ENCODE measurements at regions not wholly inside any gene's neighbourhood (a gene's known extent, or its start where the extent isn't known, plus 50 kb on each side); places are given as distances from the start of the nearest gene placed in this dataset.

DNA sequence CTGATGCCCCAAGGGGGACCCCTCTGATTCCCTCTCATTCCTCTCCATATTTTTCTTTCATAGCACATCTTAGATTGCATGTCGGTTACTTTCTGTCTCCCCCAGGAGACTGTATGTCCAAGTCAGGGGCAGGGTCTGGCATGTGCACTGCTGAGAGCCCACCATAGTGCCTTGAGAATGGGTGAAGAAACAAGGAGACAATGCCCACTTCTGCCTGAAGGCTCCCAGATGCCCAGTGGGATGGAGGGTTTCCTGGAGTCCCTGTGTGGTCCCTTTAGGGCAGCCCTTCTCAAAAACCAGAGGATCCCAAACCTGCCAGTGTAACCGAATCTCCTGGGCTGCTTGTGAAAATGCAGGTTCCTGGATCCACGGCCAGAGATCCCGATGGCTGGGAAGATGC lies 126.5 kb upstream of the LARP1 start:
- Histone ChIP-seq H3K79me2 (replicated peaks; ENCODE audit: insufficient read depth, low read length) (no peaks in the 10 kb centered on the region), H3K4me2 (ENCODE audit: low read length) (no peak overlapping the region), H3F3A (ENCODE audit: insufficient read depth, low read length, poor library complexity, severe bottlenecking) (no peaks in the 10 kb centered on the region), H2AFZ (ENCODE audit: low read depth, low read length) (no peak overlapping the region), H3K9ac (ENCODE audit: low read length) (no peak overlapping the region), H3K4me3 (ENCODE audit: low read length) (no peak overlapping the region), H3K36me3 (ENCODE audit: insufficient read depth, low read length) (no peaks in the 10 kb centered on the region), H3K9me3 (ENCODE audit: low read length) (no peaks in the 10 kb centered on the region), H3K27ac (ENCODE audit: low read length) (no peak overlapping the region), H4K20me1 (ENCODE audit: insufficient read depth) (no peaks in the 10 kb centered on the region), H3K27me3 (ENCODE audit: insufficient read depth, low read depth, low read length) (no peaks in the 10 kb centered on the region), H3K9me2 (ENCODE audit: insufficient read depth, low read length) (no peaks in the 10 kb centered on the region)
- TF ChIP-seq EP300 (conservative IDR thresholded peaks at IDR 0.05; ENCODE audit: poor library complexity, severe bottlenecking), result no peak
- TF ChIP-seq EZH2 (IDR thresholded peaks at IDR 0.05; ENCODE audit: borderline replicate concordance, insufficient read depth, low read length, poor library complexity, severe bottlenecking), result no peak
- TF ChIP-seq, protein P1, sequence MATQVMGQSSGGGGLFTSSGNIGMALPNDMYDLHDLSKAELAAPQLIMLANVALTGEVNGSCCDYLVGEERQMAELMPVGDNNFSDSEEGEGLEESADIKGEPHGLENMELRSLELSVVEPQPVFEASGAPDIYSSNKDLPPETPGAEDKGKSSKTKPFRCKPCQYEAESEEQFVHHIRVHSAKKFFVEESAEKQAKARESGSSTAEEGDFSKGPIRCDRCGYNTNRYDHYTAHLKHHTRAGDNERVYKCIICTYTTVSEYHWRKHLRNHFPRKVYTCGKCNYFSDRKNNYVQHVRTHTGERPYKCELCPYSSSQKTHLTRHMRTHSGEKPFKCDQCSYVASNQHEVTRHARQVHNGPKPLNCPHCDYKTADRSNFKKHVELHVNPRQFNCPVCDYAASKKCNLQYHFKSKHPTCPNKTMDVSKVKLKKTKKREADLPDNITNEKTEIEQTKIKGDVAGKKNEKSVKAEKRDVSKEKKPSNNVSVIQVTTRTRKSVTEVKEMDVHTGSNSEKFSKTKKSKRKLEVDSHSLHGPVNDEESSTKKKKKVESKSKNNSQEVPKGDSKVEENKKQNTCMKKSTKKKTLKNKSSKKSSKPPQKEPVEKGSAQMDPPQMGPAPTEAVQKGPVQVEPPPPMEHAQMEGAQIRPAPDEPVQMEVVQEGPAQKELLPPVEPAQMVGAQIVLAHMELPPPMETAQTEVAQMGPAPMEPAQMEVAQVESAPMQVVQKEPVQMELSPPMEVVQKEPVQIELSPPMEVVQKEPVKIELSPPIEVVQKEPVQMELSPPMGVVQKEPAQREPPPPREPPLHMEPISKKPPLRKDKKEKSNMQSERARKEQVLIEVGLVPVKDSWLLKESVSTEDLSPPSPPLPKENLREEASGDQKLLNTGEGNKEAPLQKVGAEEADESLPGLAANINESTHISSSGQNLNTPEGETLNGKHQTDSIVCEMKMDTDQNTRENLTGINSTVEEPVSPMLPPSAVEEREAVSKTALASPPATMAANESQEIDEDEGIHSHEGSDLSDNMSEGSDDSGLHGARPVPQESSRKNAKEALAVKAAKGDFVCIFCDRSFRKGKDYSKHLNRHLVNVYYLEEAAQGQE (IDR thresholded peaks at IDR 0.05; ENCODE audit: borderline replicate concordance), result no peak
- no peak for TF ChIP-seq TAF1 (IDR thresholded peaks at IDR 0.05; ENCODE audit: low read depth)

DNA sequence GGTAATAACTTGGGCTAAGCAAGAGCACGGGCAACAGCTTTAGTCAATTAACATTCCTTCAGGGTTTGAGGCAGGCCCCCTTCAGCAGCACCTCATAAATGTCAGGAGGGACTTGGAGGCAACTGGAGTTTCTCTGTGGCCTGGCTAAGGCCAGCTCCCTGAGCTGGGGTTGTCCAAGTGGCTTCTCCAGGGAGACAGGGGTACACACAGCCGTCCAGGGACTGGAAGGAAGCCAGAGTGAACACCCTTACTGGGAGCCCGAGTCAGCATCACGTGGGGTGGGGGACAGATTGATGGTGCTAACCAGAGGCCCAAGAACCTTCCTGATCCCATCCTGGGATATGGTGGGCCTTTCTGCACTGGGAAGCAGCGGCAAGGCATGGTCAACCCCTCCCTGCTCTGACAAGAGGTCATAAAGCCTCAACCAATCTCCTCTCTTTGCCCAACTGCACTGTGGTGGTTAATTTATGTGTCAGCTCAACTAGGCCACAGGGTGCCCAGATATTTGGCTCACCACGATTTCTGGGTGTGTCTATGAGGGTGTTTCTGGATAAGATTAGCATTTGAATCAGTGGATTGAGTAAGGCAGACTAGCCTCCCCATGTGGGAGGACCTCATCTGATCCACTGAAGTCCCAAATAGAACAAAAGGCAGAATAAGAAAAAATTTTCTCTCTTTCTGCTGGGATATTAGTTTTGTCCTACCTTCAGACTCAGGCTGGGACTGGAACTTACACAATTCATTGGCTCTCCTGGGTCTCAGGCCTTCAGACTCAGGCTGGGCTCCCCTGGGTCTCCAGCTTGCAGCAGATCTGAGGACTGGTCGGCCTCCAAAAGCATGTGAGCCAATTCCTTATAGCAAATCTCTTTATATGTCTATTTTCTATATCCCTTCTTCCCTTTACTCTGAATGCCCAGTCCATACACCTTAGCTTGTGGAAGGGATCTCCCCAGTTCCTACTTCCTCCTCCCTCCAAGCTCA lies 127.2 kb upstream of the LARP1 start:
- no peaks in the 10 kb centered on the region for H3K36me3 ChIP-seq (ENCODE audit: insufficient read depth, low read length)
- H3K9me2 ChIP-seq (ENCODE audit: insufficient read depth, low read length), result no peaks in the 10 kb centered on the region
- H3K9ac ChIP-seq (ENCODE audit: low read length), result no peak overlapping the region
- no peaks in the 10 kb centered on the region for H4K20me1 ChIP-seq (ENCODE audit: insufficient read depth)
- TF ChIP-seq EZH2 (IDR thresholded peaks at IDR 0.05; ENCODE audit: borderline replicate concordance, insufficient read depth, low read length, poor library complexity, severe bottlenecking), result no peak
- no peak overlapping the region for H3K4me2 ChIP-seq (ENCODE audit: low read length)
- no peaks in the 10 kb centered on the region for H3K27me3 ChIP-seq (ENCODE audit: insufficient read depth, low read depth, low read length)
- H3F3A ChIP-seq (ENCODE audit: insufficient read depth, low read length, poor library complexity, severe bottlenecking), result no peaks in the 10 kb centered on the region
- H3K79me2 ChIP-seq (replicated peaks; ENCODE audit: insufficient read depth, low read length), result no peaks in the 10 kb centered on the region
- no peak overlapping the region for H3K4me3 ChIP-seq (ENCODE audit: low read length)
- H3K9me3 ChIP-seq (ENCODE audit: low read length), result no peaks in the 10 kb centered on the region
- no peak overlapping the region for H3K27ac ChIP-seq (ENCODE audit: low read length)
- H2AFZ ChIP-seq (ENCODE audit: low read depth, low read length), result no peak overlapping the region

DNA sequence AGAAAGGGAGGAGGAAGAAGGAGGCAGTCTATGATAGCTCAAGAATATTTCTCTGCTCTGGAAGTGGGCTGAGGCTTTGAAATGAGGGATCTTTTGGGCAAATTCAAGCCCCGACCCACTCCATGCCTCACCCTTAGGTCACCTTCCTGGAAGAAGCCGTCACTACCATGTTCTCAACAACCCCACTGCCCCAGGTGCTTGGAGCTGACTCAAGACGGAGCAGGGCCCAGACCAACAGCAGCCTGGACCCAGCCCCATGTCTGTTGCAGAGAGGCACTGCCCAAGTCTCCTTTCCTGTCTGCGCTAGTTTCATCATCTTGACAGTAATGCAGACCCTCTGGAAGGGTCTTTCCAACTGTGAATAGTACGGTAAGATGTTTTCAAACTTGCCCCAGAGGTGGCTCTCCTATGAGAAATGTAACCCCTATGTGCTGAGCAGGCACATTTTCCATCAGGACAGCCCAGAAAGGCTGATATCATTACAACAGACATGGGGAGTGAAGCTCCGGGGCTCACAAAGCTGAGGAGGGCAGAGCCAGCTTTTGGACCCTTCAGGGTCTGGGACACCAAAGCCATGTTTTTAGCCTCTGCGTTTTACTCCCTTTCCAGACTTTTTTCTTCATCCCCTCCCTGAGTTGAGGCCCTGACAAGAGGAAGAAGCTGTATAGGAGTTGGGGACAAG lies 128.2 kb upstream of the LARP1 start:
- no peak overlapping the region for H3K4me2 ChIP-seq (ENCODE audit: low read length)

More for the DNA sequence above, 128.2 kb upstream of the LARP1 start:
- Histone ChIP-seq H2AFZ (ENCODE audit: low read depth, low read length) (no peak overlapping the region), H3K9me3 (ENCODE audit: low read length) (no peaks in the 10 kb centered on the region), H3K27ac (ENCODE audit: low read length) (no peak overlapping the region), H4K20me1 (ENCODE audit: insufficient read depth) (no peaks in the 10 kb centered on the region), H3K27me3 (ENCODE audit: insufficient read depth, low read depth, low read length) (no peaks in the 10 kb centered on the region), H3K36me3 (ENCODE audit: insufficient read depth, low read length) (no peaks in the 10 kb centered on the region), H3F3A (ENCODE audit: insufficient read depth, low read length, poor library complexity, severe bottlenecking) (no peaks in the 10 kb centered on the region), H3K9me2 (ENCODE audit: insufficient read depth, low read length) (no peaks in the 10 kb centered on the region), H3K79me2 (replicated peaks; ENCODE audit: insufficient read depth, low read length) (no peaks in the 10 kb centered on the region), H3K9ac (ENCODE audit: low read length) (no peak overlapping the region), H3K4me3 (ENCODE audit: low read length) (no peak overlapping the region)
- TF ChIP-seq MXI1 (conservative IDR thresholded peaks at IDR 0.05; ENCODE audit: poor library complexity, severe bottlenecking) (no peak), POLR2AphosphoS5 (IDR thresholded peaks at IDR 0.05) (no peak), EZH2 (IDR thresholded peaks at IDR 0.05; ENCODE audit: borderline replicate concordance, insufficient read depth, low read length, poor library complexity, severe bottlenecking) (no peak), TAF1 (IDR thresholded peaks at IDR 0.05; ENCODE audit: low read depth) (no peak), RAD21 (conservative IDR thresholded peaks at IDR 0.05) (no peak), EP300 (conservative IDR thresholded peaks at IDR 0.05; ENCODE audit: poor library complexity, severe bottlenecking) (no peak), SMC3 (conservative IDR thresholded peaks at IDR 0.05; ENCODE audit: poor library complexity) (no peak)
- TF ChIP-seq, protein P1 (IDR thresholded peaks at IDR 0.05; ENCODE audit: borderline replicate concordance), result no peak
- TF ChIP-seq, protein P2, sequence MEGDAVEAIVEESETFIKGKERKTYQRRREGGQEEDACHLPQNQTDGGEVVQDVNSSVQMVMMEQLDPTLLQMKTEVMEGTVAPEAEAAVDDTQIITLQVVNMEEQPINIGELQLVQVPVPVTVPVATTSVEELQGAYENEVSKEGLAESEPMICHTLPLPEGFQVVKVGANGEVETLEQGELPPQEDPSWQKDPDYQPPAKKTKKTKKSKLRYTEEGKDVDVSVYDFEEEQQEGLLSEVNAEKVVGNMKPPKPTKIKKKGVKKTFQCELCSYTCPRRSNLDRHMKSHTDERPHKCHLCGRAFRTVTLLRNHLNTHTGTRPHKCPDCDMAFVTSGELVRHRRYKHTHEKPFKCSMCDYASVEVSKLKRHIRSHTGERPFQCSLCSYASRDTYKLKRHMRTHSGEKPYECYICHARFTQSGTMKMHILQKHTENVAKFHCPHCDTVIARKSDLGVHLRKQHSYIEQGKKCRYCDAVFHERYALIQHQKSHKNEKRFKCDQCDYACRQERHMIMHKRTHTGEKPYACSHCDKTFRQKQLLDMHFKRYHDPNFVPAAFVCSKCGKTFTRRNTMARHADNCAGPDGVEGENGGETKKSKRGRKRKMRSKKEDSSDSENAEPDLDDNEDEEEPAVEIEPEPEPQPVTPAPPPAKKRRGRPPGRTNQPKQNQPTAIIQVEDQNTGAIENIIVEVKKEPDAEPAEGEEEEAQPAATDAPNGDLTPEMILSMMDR (IDR thresholded peaks at IDR 0.05; ENCODE audit: poor library complexity, severe bottlenecking), result no peak
